GM12878 (cell line): ENCODE measurements at regions not wholly inside any gene's neighbourhood (a gene's known extent, or its start where the extent isn't known, plus 50 kb on each side); places are given as distances from the start of the nearest gene placed in this dataset.

Experiments
- ATAC-seq: fragments of 200-7000 bp; cut with Tn5 transposase; 3 replicates; pipeline ENCODE4 v1.9.1; 2020; ENCODE audit warnings: mild to moderate bottlenecking, moderate library complexity
- BruUV-seq: library from RNA; stranded (reverse); fragments of 400-500 nt; replicated peaks from 2 replicates; lab custom pipeline; 2021; lab: Mats Ljungman, UMichigan
- CTCF ChIA-PET: fragments of 300-600 bp; sonication (Branson Sonifier 250); formaldehyde crosslinking; extraction: SDS; loops from one replicate; lab custom pipeline; 2021; ENCODE audit warnings: inconsistent platforms; lab: Yijun Ruan, JAX
- POLR2A ChIA-PET: fragments of 350-600 bp; formaldehyde crosslinking; extraction: SDS; loops from one replicate; lab custom pipeline; 2021; ENCODE audit warnings: inconsistent platforms; lab: Charles Lee
- RAD21 ChIA-PET: fragments of 300-600 bp; sonication (Branson Sonifier 250); formaldehyde crosslinking; loops from one replicate; lab custom pipeline; 2023; ENCODE audit warnings: antibody characterized with exemption; ENCODE audit not compliant: unreplicated experiment; lab: Charles Lee
- SMC1A ChIA-PET: fragments of 300-600 bp; sonication (Branson Sonifier 250); formaldehyde crosslinking; loops from one replicate; lab custom pipeline; 2023; ENCODE audit not compliant: unreplicated experiment, uncharacterized antibody; lab: Charles Lee
- DNase-seq: peaks from one replicate; pipeline ENCODE4 v3.0.0-alpha.2; 2011; ENCODE audit warnings: low read depth, low spot score
- FAIRE-seq: peaks from 3 replicates; lab custom pipeline; 2011; peaks lifted over from hg19 to GRCh38; lab: Jason Lieb, UNC
- H2AFZ ChIP-seq: 2 replicates; pipeline ENCODE4 v1.6.0; 2011; ENCODE audit warnings: low read depth, low read length, control low read depth; ENCODE audit not compliant: control insufficient read depth
- H3K27ac ChIP-seq: 2 replicates; pipeline ENCODE4 v1.5.1; 2011; ENCODE audit warnings: control low read depth; ENCODE audit not compliant: control insufficient read depth, insufficient read depth
- H3K27me3 ChIP-seq, 2 experiments: replicated peaks in 1 of 2; 2 replicates each; pipeline versions ENCODE4 v1.6.0 to v1.6.1; 2011; ENCODE audit warnings: low read length in 1 of 2; ENCODE audit not compliant: control insufficient read depth in 2 of 2, insufficient read depth in 2 of 2
- H3K36me3 ChIP-seq, 2 experiments: 2 replicates each; pipeline ENCODE4 v1.5.1; 2011; ENCODE audit warnings: low read length in 1 of 2; ENCODE audit not compliant: control insufficient read depth in 2 of 2, insufficient read depth in 2 of 2
- H3K4me1 ChIP-seq: 2 replicates; pipeline ENCODE4 v1.6.1; 2011; ENCODE audit warnings: mild to moderate bottlenecking, low read length, moderate library complexity, mixed read lengths; ENCODE audit not compliant: control insufficient read depth, insufficient read depth
- H3K4me2 ChIP-seq: 2 replicates; pipeline ENCODE4 v1.6.0; 2011; ENCODE audit warnings: control low read depth; ENCODE audit not compliant: control insufficient read depth, insufficient read depth
- H3K4me3 ChIP-seq: fragments of 200-600 bp; sonication (generic); 2 replicates; pipeline ENCODE4 v1.5.1; 2016
- H3K79me2 ChIP-seq: 2 replicates; pipeline ENCODE4 v1.6.0; 2011; ENCODE audit warnings: low read length; ENCODE audit not compliant: control insufficient read depth, insufficient read depth
- H3K9ac ChIP-seq: 2 replicates; pipeline ENCODE4 v1.8.0; 2011; ENCODE audit warnings: low read length, control low read depth, mixed read lengths; ENCODE audit not compliant: control insufficient read depth, insufficient read depth
- H3K9me3 ChIP-seq: replicated peaks from 3 replicates; pipeline ENCODE4 v1.5.1; 2011; ENCODE audit warnings: mild to moderate bottlenecking, low read length; ENCODE audit not compliant: control insufficient read depth, insufficient read depth
- H4K20me1 ChIP-seq: 2 replicates; pipeline ENCODE4 v1.6.0; 2011; ENCODE audit not compliant: control insufficient read depth, insufficient read depth
- BMI1 ChIP-seq: fragments of 450-650 bp; IDR thresholded peaks from 2 replicates; pipeline ENCODE4 v1.6.1; 2016; ENCODE audit warnings: mild to moderate bottlenecking, moderate library complexity, borderline replicate concordance
- CREM ChIP-seq: IDR thresholded peaks from 2 replicates; pipeline ENCODE4 v1.6.1; 2014; ENCODE audit warnings: antibody characterized with exemption, low read depth
- FOS ChIP-seq: IDR thresholded peaks from 3 replicates; pipeline ENCODE4 v1.6.1; 2011; ENCODE audit warnings: borderline replicate concordance; ENCODE audit not compliant: insufficient read length; ENCODE audit errors: extremely low read depth
- FOXM1 ChIP-seq: IDR thresholded peaks from 2 replicates; pipeline ENCODE4 v1.6.1; 2012; ENCODE audit warnings: low read depth, mild to moderate bottlenecking, inconsistent platforms, low read length, moderate library complexity
- GATAD2B ChIP-seq: fragments of 450-650 bp; conservative IDR thresholded peaks from 2 replicates; pipeline ENCODE4 v1.6.1; 2017; ENCODE audit warnings: low read depth, mild to moderate bottlenecking, moderate library complexity
- HCFC1 ChIP-seq: fragments of 150-350 bp; IDR thresholded peaks from 2 replicates; pipeline ENCODE4 v1.6.1; 2014; ENCODE audit warnings: low read length
- NFYA ChIP-seq: IDR thresholded peaks from 2 replicates; pipeline ENCODE4 v1.6.1; 2011; ENCODE audit warnings: low read depth, mild to moderate bottlenecking, low read length, improper control_type of control experiment, borderline replicate concordance
- PML ChIP-seq: IDR thresholded peaks from 2 replicates; pipeline ENCODE4 v1.6.1; 2012; ENCODE audit warnings: low read length, inconsistent platforms
- POLR2AphosphoS2 ChIP-seq: IDR thresholded peaks from 2 replicates; pipeline ENCODE4 v1.6.1; 2011; ENCODE audit warnings: low read depth, mild to moderate bottlenecking, low read length, improper control_type of control experiment, moderate library complexity
- SMAD1 ChIP-seq: fragments of 450-650 bp; IDR thresholded peaks from 2 replicates; pipeline ENCODE4 v1.6.1; 2018; ENCODE audit warnings: mild to moderate bottlenecking, low read depth; ENCODE audit not compliant: partially characterized antibody
- TCF3 ChIP-seq: IDR thresholded peaks from 2 replicates; pipeline ENCODE4 v1.6.1; 2012; ENCODE audit warnings: low read depth, mild to moderate bottlenecking, low read length, borderline replicate concordance; ENCODE audit not compliant: insufficient read depth
- WGBS: methylation state at CpG from one replicate; pipeline ENCODE4 v1.1.6; 2016; ENCODE audit warnings: low lambda C conversion rate; ENCODE audit not compliant: insufficient replicate concordance, insufficient coverage; ENCODE audit errors: missing lambda C conversion rate; 5-methylcytosine and 5-hydroxymethylcytosine counted together
- in situ Hi-C: fragments of 300-500 bp; cut with MboI; formaldehyde crosslinking; loops from 9 replicates; pipeline ENCODE4 v1.14.3; 2018; ENCODE audit warnings: mixed read lengths
- intact Hi-C: fragments of 100-400 bp; cut with micrococcal nuclease; formaldehyde crosslinking; loops from one replicate; pipeline ENCODE4 v1.14.2; 2022; ENCODE audit not compliant: unreplicated experiment

DNA sequence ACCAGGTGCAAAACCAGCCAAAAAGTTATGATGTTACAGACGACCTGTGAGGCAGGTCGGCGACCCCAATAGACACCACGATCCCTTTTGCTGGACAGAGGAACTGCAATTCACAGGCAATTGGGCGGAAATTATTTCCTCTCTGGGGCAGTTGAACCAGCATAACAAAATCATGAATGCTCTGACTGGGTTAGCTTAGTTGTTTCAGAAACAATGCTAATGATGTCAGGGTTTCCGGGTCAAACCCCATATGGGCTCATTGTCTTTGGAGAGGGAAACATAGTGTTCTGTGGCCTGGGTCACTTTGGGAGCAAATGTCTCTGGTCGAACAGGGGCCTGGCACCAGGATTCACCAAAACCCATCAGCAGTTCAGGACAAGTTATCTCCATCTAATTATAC is 669.1 kb upstream of the NRP1 start:
- intact Hi-C loops (no loop called here), in situ Hi-C loops (no loop called here)
- no peak overlapping the region for H3K4me2 ChIP-seq
- H3K27me3 ChIP-seq = no peaks in the 10 kb centered on the region
- RAD21 ChIA-PET = no interaction called here
- FAIRE-seq = no peak
- ATAC-seq = no peak
- H3K9ac ChIP-seq = no peak overlapping the region
- SMC1A ChIA-PET = no interaction called here
- no TSS peak for BruUV-seq
- H4K20me1 ChIP-seq = no peaks in the 10 kb centered on the region
- H3K9me3 ChIP-seq = no peaks in the 10 kb centered on the region
- POLR2A ChIA-PET = no interaction called here
- no peaks in the 10 kb centered on the region for H3K79me2 ChIP-seq
- H3K36me3 ChIP-seq = no peaks in the 10 kb centered on the region
- WGBS = 22% methylated on average over 7 of the region's 7 CpGs
- DNase-seq = no peak
- TF ChIP-seq FOS = no peak
- no peak for TF ChIP-seq SMAD1
- TF ChIP-seq CREM = no peak
- no peak for TF ChIP-seq BMI1
- no peak for TF ChIP-seq POLR2AphosphoS2
- TF ChIP-seq NFYA = no peak
- no peak for TF ChIP-seq HCFC1
- TF ChIP-seq TCF3 = no peak
- TF ChIP-seq GATAD2B = no peak
- TF ChIP-seq PML = no peak
- TF ChIP-seq FOXM1 = no peak
- TF ChIP-seq, all 136 proteins: peak for 0
- no peaks in the 10 kb centered on the region for H3K4me1 ChIP-seq
- no peak overlapping the region for H3K4me3 ChIP-seq
- no peak overlapping the region for H2AFZ ChIP-seq
- H3K27ac ChIP-seq = no peak overlapping the region
- CTCF ChIA-PET = interaction anchor here (0.9 kb wide), 1 partner anchor 220 kb away, joined by 3 read pairs; no protein-coding TSS in a partner anchor
